Endothelial cell of umbilical vein (primary cell): ENCODE measurements at regions not wholly inside any gene's neighbourhood (a gene's known extent, or its start where the extent isn't known, plus 50 kb on each side); places are given as distances from the start of the nearest gene placed in this dataset.

Experiments
- BruUV-seq: library from RNA; stranded (reverse); fragments of 400-500 nt; replicated peaks from 2 replicates; lab custom pipeline; 2021; lab: Mats Ljungman, UMichigan
- CTCF ChIA-PET: fragments of 300-600, 350-600 bp; sonication (Branson Sonifier 250); formaldehyde crosslinking; loops from one replicate; lab custom pipeline; 2021; ENCODE audit warnings: antibody characterized with exemption, inconsistent platforms; lab: Charles Lee
- POLR2A ChIA-PET: fragments of 300-600, 350-600 bp; sonication (Branson Sonifier 250); formaldehyde crosslinking; loops from one replicate; lab custom pipeline; 2021; ENCODE audit warnings: antibody characterized with exemption, inconsistent platforms; lab: Charles Lee
- DNase-seq: peaks from one replicate; pipeline ENCODE4 v3.0.0-alpha.2; 2011; ENCODE audit warnings: low read depth, low spot score
- FAIRE-seq: peaks from 2 replicates; lab custom pipeline; 2011; peaks lifted over from hg19 to GRCh38; lab: Jason Lieb, UNC
- H2AFZ ChIP-seq: 2 replicates; pipeline ENCODE4 v1.6.0; 2012; ENCODE audit warnings: low read depth, low read length, control low read depth, inconsistent platforms
- H3K27ac ChIP-seq: 2 replicates; pipeline ENCODE4 v1.5.1; 2011; ENCODE audit warnings: low read depth, mild to moderate bottlenecking, control low read depth, low read length, moderate library complexity; ENCODE audit not compliant: insufficient read depth
- H3K27me3 ChIP-seq, 2 experiments: 2 replicates each; pipeline versions ENCODE4 v1.6.0 to v1.6.1; 2011; ENCODE audit warnings: low read length in 2 of 2, mixed read lengths in 1 of 2; ENCODE audit not compliant: control insufficient read depth in 2 of 2, insufficient read depth in 2 of 2
- H3K36me3 ChIP-seq, 2 experiments: 2 replicates in 1 of 2; 3 replicates in 1 of 2; pipeline ENCODE4 v1.5.1; 2011; ENCODE audit warnings: low read length in 2 of 2, mild to moderate bottlenecking in 1 of 2, moderate library complexity in 1 of 2; ENCODE audit not compliant: control insufficient read depth in 2 of 2, insufficient read depth in 2 of 2; ENCODE audit errors: extremely low read depth in 1 of 2
- H3K4me1 ChIP-seq: 3 replicates; pipeline ENCODE4 v1.5.1; 2011; ENCODE audit warnings: mild to moderate bottlenecking, low read length; ENCODE audit not compliant: control insufficient read depth, insufficient read depth; ENCODE audit errors: extremely low read depth
- H3K4me2 ChIP-seq: 2 replicates; pipeline ENCODE4 v1.6.1; 2011; ENCODE audit warnings: low read length, control low read depth, mixed read lengths; ENCODE audit not compliant: insufficient read depth
- H3K4me3 ChIP-seq, 3 experiments: fragments of 200-600 bp in 1 of 3; sonication (generic), shearing (Covaris generic) in 1 of 3; replicated peaks in 1 of 3; 2 replicates each; pipeline ENCODE4 v1.5.1; 2011 to 2016; ENCODE audit warnings: control low read depth in 3 of 3, low read length in 3 of 3, mild to moderate bottlenecking in 2 of 3, inconsistent platforms in 1 of 3, low read depth in 1 of 3, moderate library complexity in 1 of 3; ENCODE audit not compliant: insufficient read depth in 1 of 3
- H3K79me2 ChIP-seq: 2 replicates; pipeline ENCODE4 v1.6.0; 2012; ENCODE audit warnings: low read length, inconsistent platforms; ENCODE audit not compliant: control insufficient read depth, insufficient read depth
- H3K9ac ChIP-seq: replicated peaks from 2 replicates; pipeline ENCODE3; 2011; ENCODE audit warnings: low read length, control low read depth; ENCODE audit not compliant: insufficient read depth; ENCODE audit errors: extremely low read depth
- H3K9me1 ChIP-seq: replicated peaks from 3 replicates; pipeline ENCODE4 v1.6.0; 2011; ENCODE audit warnings: mild to moderate bottlenecking, low read length; ENCODE audit not compliant: control insufficient read depth, insufficient read depth; ENCODE audit errors: extremely low read depth
- H3K9me3 ChIP-seq: replicated peaks from 2 replicates; pipeline ENCODE4 v1.5.1; 2012; ENCODE audit warnings: low read length, inconsistent platforms; ENCODE audit not compliant: control insufficient read depth, insufficient read depth
- H4K20me1 ChIP-seq: replicated peaks from 2 replicates; pipeline ENCODE3; 2011; ENCODE audit warnings: mild to moderate bottlenecking, low read length; ENCODE audit not compliant: control insufficient read depth, insufficient read depth; ENCODE audit errors: extremely low read depth
- EZH2 ChIP-seq: IDR thresholded peaks from 2 replicates; pipeline ENCODE4 v1.6.1; 2012; ENCODE audit warnings: borderline replicate concordance, low read depth, mild to moderate bottlenecking, moderate library complexity, low read length, inconsistent platforms; ENCODE audit not compliant: severe bottlenecking
- FOS ChIP-seq: IDR thresholded peaks from 2 replicates; pipeline ENCODE4 v1.6.1; 2011; ENCODE audit warnings: mild to moderate bottlenecking, low read length, moderate library complexity, borderline replicate concordance; ENCODE audit not compliant: insufficient read depth
- GATA2 ChIP-seq: IDR thresholded peaks from 2 replicates; pipeline ENCODE4 v1.7.0; 2011; ENCODE audit warnings: low read depth, mild to moderate bottlenecking, moderate library complexity, mixed read lengths, low read length; ENCODE audit not compliant: insufficient read length, insufficient read depth
- JUN ChIP-seq: IDR thresholded peaks from 2 replicates; pipeline ENCODE4 v1.6.1; 2011; ENCODE audit warnings: borderline replicate concordance, low read depth; ENCODE audit not compliant: insufficient read length, insufficient read depth
- MAX ChIP-seq: IDR thresholded peaks from 2 replicates; pipeline ENCODE4 v1.6.1; 2011; ENCODE audit not compliant: insufficient read depth, insufficient read length
- MYC ChIP-seq: IDR thresholded peaks from one replicate; pipeline ENCODE4 v1.6.1; 2011; ENCODE audit warnings: mild to moderate bottlenecking, low read depth, low read length
- POLR2A ChIP-seq: IDR thresholded peaks from 2 replicates; pipeline ENCODE4 v1.6.1; 2012; ENCODE audit warnings: low read depth, mild to moderate bottlenecking, control low read depth, low read length
- POLR2AphosphoS5 ChIP-seq: IDR thresholded peaks from 2 replicates; pipeline ENCODE4 v1.6.1; 2012; ENCODE audit warnings: low read depth, mild to moderate bottlenecking, control low read depth, low read length, moderate library complexity; ENCODE audit not compliant: insufficient read depth
- dilution Hi-C: fragments of 300-500 bp; cut with MboI; formaldehyde crosslinking; loops from one replicate; pipeline ENCODE4 v1.15.0; 2019; ENCODE audit warnings: low sequenced_read_pairs; ENCODE audit not compliant: extremely low pct_ligation_motif_present
- intact Hi-C: fragments of 100-400 bp; cut with micrococcal nuclease; formaldehyde crosslinking; loops from one replicate; pipeline ENCODE4 v1.10.0; 2022
- TF ChIP-seq, protein P1 (sequence below), 2 donors: IDR thresholded peaks; 1 replicate in 1 of 2; 2 replicates in 1 of 2; pipeline ENCODE4 v1.5.1; 2011; ENCODE audit warnings: low read length in 2 of 2, mild to moderate bottlenecking in 2 of 2, moderate library complexity in 2 of 2, control low read depth in 1 of 2, inconsistent platforms in 1 of 2, low read depth in 1 of 2; ENCODE audit not compliant: insufficient read depth in 1 of 2; ENCODE audit errors: extremely low read depth in 1 of 2

GRCh38 chr18:55089610-55090009, 130.3 kb upstream of the CCDC68 start:
- H3K4me2 ChIP-seq = no peak overlapping the region
- ChIA-PET CTCF (no interaction called here), POLR2A (no interaction called here)
- H3K27me3 ChIP-seq = peaks cover 35 to 38% of the 10 kb centered on the region in 2 experiments
- H3K36me3 ChIP-seq = no peaks in the 10 kb centered on the region
- no peak overlapping the region for H3K9ac ChIP-seq
- intact Hi-C loops (no loop called here), dilution Hi-C loops (no loop called here)
- no peak overlapping the region for H3K4me3 ChIP-seq
- no peaks in the 10 kb centered on the region for H3K9me3 ChIP-seq
- no peaks in the 10 kb centered on the region for H3K9me1 ChIP-seq
- H3K27ac ChIP-seq = no peak overlapping the region
- no peaks in the 10 kb centered on the region for H4K20me1 ChIP-seq
- no peaks in the 10 kb centered on the region for H3K4me1 ChIP-seq
- no peak for DNase-seq
- no TSS peak for BruUV-seq
- H3K79me2 ChIP-seq = no peaks in the 10 kb centered on the region
- no peak for FAIRE-seq
- no peak overlapping the region for H2AFZ ChIP-seq
- TF ChIP-seq POLR2AphosphoS5 (no peak), EZH2 (no peak), MAX (no peak), POLR2A (no peak), GATA2 (no peak), FOS (no peak), MYC (no peak), JUN (no peak)
- TF ChIP-seq, protein P1, sequence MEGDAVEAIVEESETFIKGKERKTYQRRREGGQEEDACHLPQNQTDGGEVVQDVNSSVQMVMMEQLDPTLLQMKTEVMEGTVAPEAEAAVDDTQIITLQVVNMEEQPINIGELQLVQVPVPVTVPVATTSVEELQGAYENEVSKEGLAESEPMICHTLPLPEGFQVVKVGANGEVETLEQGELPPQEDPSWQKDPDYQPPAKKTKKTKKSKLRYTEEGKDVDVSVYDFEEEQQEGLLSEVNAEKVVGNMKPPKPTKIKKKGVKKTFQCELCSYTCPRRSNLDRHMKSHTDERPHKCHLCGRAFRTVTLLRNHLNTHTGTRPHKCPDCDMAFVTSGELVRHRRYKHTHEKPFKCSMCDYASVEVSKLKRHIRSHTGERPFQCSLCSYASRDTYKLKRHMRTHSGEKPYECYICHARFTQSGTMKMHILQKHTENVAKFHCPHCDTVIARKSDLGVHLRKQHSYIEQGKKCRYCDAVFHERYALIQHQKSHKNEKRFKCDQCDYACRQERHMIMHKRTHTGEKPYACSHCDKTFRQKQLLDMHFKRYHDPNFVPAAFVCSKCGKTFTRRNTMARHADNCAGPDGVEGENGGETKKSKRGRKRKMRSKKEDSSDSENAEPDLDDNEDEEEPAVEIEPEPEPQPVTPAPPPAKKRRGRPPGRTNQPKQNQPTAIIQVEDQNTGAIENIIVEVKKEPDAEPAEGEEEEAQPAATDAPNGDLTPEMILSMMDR (IDR thresholded peaks at IDR 0.05; ENCODE audit: extremely low read depth in 1 of 2, insufficient read depth in 1 of 2, low read depth in 1 of 2, low read length in 2 of 2) = no peak
